Ascending aorta (tissue), 2 donors: ENCODE measurements at regions not wholly inside any gene's neighbourhood (a gene's known extent, or its start where the extent isn't known, plus 50 kb on each side); places are given as distances from the start of the nearest gene placed in this dataset.

ENCODE experiments used
- DNase-seq, 2 donors: peaks; one replicate each; pipeline ENCODE4 v3.0.0-alpha.2; 2019; ENCODE audit warnings: low spot score in 2 of 2
- H3K27ac ChIP-seq, 2 donors: fragments of 200-600 bp; sonication (generic); one replicate each; pipeline ENCODE4 v1.5.1; 2016 to 2017; ENCODE audit warnings: mild to moderate bottlenecking in 1 of 2
- H3K27me3 ChIP-seq: fragments of 200-600 bp; sonication (generic); one replicate; pipeline ENCODE4 v1.5.1; 2017
- H3K36me3 ChIP-seq, 2 donors: fragments of 200-600 bp; sonication (generic); one replicate each; pipeline ENCODE4 v1.5.1; 2016
- H3K4me1 ChIP-seq, 2 donors: fragments of 200-600 bp; sonication (generic); one replicate each; pipeline ENCODE4 v1.5.1; 2016 to 2017; ENCODE audit warnings: mild to moderate bottlenecking in 1 of 2
- H3K4me3 ChIP-seq, 2 donors: fragments of 200-600 bp; sonication (generic); one replicate each; pipeline ENCODE4 v1.5.1; 2016 to 2017; ENCODE audit warnings: mild to moderate bottlenecking in 1 of 2
- H3K9me3 ChIP-seq, 2 donors: fragments of 200-600 bp; sonication (generic); one replicate each; pipeline ENCODE4 v1.5.1; 2016
- CTCF ChIP-seq, 3 experiments: fragments of 200-600 bp in 2 of 3; fragments of 450-650 bp in 1 of 3; sonication (generic) in 2 of 3; IDR thresholded peaks; one replicate each; pipeline ENCODE4 v1.5.1; 2016 to 2019; ENCODE audit warnings: antibody characterized with exemption in 3 of 3, mild to moderate bottlenecking in 1 of 3, moderate library complexity in 1 of 3
- intact Hi-C: fragments of 100-400 bp; cut with DNase I; formaldehyde crosslinking; loops from one replicate; pipeline ENCODE4 v1.15.1; 2023

DNA sequence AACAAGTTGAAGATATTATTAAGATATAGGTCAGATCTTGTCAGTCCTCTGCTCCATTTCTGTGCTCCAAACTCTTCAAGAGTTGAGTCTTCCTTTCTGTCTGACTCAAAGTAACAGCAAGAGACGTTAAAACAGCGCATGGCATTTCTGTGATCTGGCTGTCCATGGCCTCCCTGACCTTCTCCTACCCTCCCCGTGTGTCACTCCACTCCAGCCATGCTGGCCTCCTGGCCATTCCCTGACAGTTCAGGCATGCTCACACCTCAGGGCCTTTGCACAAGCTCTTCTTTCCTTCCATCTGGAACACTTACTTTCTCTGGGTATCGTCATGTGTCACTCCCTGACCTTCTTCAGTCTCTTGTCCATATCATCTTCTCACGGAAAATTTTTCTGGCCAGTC lies 229.0 kb downstream of the CENPF start:
- Histone ChIP-seq H3K4me3 (no peak overlapping the region), H3K27me3 (no peaks in the 10 kb centered on the region), H3K4me1 (no peaks in the 10 kb centered on the region), H3K27ac (no peak overlapping the region), H3K36me3 (no peaks in the 10 kb centered on the region), H3K9me3 (peaks cover 0 to 4% of the 10 kb centered on the region in 2 donors)
- intact Hi-C loops = no loop called here
- DNase-seq = no peak
- TF ChIP-seq CTCF (IDR thresholded peaks at IDR 0.05) = no peak

GRCh38 chr1:214833178-214833756 lies 230.3 kb downstream of the CENPF start:
- no peak for TF ChIP-seq CTCF (IDR thresholded peaks at IDR 0.05)
- intact Hi-C loops = no loop called here
- H3K4me3 ChIP-seq = no peak overlapping the region
- DNase-seq = no peak
- no peaks in the 10 kb centered on the region for H3K4me1 ChIP-seq
- H3K9me3 ChIP-seq = peaks cover 0 to 2% of the 10 kb centered on the region in 2 donors
- H3K27ac ChIP-seq = no peak overlapping the region
- no peaks in the 10 kb centered on the region for H3K36me3 ChIP-seq
- no peaks in the 10 kb centered on the region for H3K27me3 ChIP-seq

GRCh38 chr1:214837376-214837775 lies 234.4 kb downstream of the CENPF start:
- intact Hi-C loops = no loop called here

DNA sequence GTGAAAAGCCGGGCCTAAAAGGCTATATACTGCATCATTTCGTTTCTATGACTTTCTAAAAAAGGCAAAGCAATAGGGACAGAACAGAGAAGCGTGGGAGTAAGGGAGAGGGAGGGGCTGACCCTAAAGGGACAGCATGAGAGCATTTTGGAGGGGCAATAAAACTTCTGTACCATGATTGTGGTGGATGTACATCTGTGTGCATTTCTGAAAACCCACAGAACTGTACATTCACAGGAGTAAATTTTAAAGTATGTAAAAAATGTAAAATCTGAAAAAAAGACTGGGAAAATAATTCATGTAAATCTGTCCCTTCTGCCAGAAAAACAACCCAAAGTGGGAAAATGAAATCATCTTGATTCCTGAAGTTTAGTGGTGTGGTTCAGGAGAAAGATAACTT lies 235.4 kb downstream of the CENPF start:
- no peaks in the 10 kb centered on the region for H3K4me1 ChIP-seq
- intact Hi-C loops = no loop called here
- no peak overlapping the region for H3K4me3 ChIP-seq
- no peaks in the 10 kb centered on the region for H3K36me3 ChIP-seq
- H3K27me3 ChIP-seq = no peaks in the 10 kb centered on the region
- no peaks in the 10 kb centered on the region for H3K9me3 ChIP-seq
- no peak overlapping the region for H3K27ac ChIP-seq
- DNase-seq = no peak
- TF ChIP-seq CTCF (IDR thresholded peaks at IDR 0.05) = no peak

More at GRCh38 chr1:214837376-214837775, 234.4 kb downstream of the CENPF start:
- TF ChIP-seq CTCF (IDR thresholded peaks at IDR 0.05) = no peak
- Histone ChIP-seq H3K9me3 (no peaks in the 10 kb centered on the region), H3K36me3 (no peaks in the 10 kb centered on the region), H3K27me3 (no peaks in the 10 kb centered on the region), H3K4me3 (no peak overlapping the region), H3K27ac (no peak overlapping the region), H3K4me1 (no peaks in the 10 kb centered on the region)
- DNase-seq = no peak

DNA sequence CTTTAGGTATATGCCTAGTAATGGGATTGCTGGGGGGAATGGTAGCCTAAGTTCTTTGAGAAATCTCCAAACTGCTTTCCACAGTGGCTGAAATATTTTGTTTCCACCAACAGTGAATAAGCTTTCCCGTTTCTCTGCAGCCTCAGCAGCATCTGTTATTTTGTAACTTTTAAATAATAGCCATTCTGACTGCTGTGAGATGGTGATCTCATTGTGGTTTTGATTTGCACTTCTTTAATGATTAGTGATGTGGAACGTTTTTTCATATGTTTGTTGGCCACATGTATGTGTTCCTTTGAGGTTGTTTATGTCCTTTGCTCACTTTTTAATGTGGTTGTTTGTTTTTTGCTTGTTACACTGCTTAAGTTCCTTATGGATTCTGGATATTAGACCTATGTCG lies 237.4 kb downstream of the CENPF start:
- Histone ChIP-seq H3K27ac (no peak overlapping the region), H3K9me3 (no peaks in the 10 kb centered on the region), H3K4me3 (no peak overlapping the region), H3K36me3 (no peaks in the 10 kb centered on the region), H3K4me1 (no peaks in the 10 kb centered on the region), H3K27me3 (no peaks in the 10 kb centered on the region)
- DNase-seq = no peak
- intact Hi-C loops = no loop called here
- no peak for TF ChIP-seq CTCF (IDR thresholded peaks at IDR 0.05)

GRCh38 chr1:214842856-214843255 lies 239.7 kb upstream of the KCNK2 start:
- Histone ChIP-seq H3K36me3 (no peaks in the 10 kb centered on the region), H3K4me1 (no peaks in the 10 kb centered on the region)

More at GRCh38 chr1:214842856-214843255, 239.7 kb upstream of the KCNK2 start:
- DNase-seq = no peak
- TF ChIP-seq CTCF (IDR thresholded peaks at IDR 0.05) = no peak
- no peaks in the 10 kb centered on the region for H3K9me3 ChIP-seq
- intact Hi-C loops = no loop called here
- H3K4me3 ChIP-seq = no peak overlapping the region
- H3K27me3 ChIP-seq = no peaks in the 10 kb centered on the region
- H3K27ac ChIP-seq = no peak overlapping the region
